Endothelial cell of umbilical vein (primary cell): ENCODE measurements at regions not wholly inside any gene's neighbourhood (a gene's known extent, or its start where the extent isn't known, plus 50 kb on each side); places are given as distances from the start of the nearest gene placed in this dataset.
A peak's percentile ranks its signal among the peaks of the same experiment; 100 is the strongest.

Experiments
- BruUV-seq: library from RNA; stranded (reverse); fragments of 400-500 nt; replicated peaks from 2 replicates; lab custom pipeline; 2021; lab: Mats Ljungman, UMichigan
- CTCF ChIA-PET: fragments of 300-600, 350-600 bp; sonication (Branson Sonifier 250); formaldehyde crosslinking; loops from one replicate; lab custom pipeline; 2021; ENCODE audit warnings: antibody characterized with exemption, inconsistent platforms; lab: Charles Lee
- POLR2A ChIA-PET: fragments of 300-600, 350-600 bp; sonication (Branson Sonifier 250); formaldehyde crosslinking; loops from one replicate; lab custom pipeline; 2021; ENCODE audit warnings: antibody characterized with exemption, inconsistent platforms; lab: Charles Lee
- DNase-seq: peaks from one replicate; pipeline ENCODE4 v3.0.0-alpha.2; 2011; ENCODE audit warnings: low read depth, low spot score
- FAIRE-seq: peaks from 2 replicates; lab custom pipeline; 2011; peaks lifted over from hg19 to GRCh38; lab: Jason Lieb, UNC
- H2AFZ ChIP-seq: 2 replicates; pipeline ENCODE4 v1.6.0; 2012; ENCODE audit warnings: low read depth, low read length, control low read depth, inconsistent platforms
- H3K27ac ChIP-seq: 2 replicates; pipeline ENCODE4 v1.5.1; 2011; ENCODE audit warnings: low read depth, mild to moderate bottlenecking, control low read depth, low read length, moderate library complexity; ENCODE audit not compliant: insufficient read depth
- H3K27me3 ChIP-seq, 2 experiments: 2 replicates each; pipeline versions ENCODE4 v1.6.0 to v1.6.1; 2011; ENCODE audit warnings: low read length in 2 of 2, mixed read lengths in 1 of 2; ENCODE audit not compliant: control insufficient read depth in 2 of 2, insufficient read depth in 2 of 2
- H3K36me3 ChIP-seq, 2 experiments: 2 replicates in 1 of 2; 3 replicates in 1 of 2; pipeline ENCODE4 v1.5.1; 2011; ENCODE audit warnings: low read length in 2 of 2, mild to moderate bottlenecking in 1 of 2, moderate library complexity in 1 of 2; ENCODE audit not compliant: control insufficient read depth in 2 of 2, insufficient read depth in 2 of 2; ENCODE audit errors: extremely low read depth in 1 of 2
- H3K4me1 ChIP-seq: 3 replicates; pipeline ENCODE4 v1.5.1; 2011; ENCODE audit warnings: mild to moderate bottlenecking, low read length; ENCODE audit not compliant: control insufficient read depth, insufficient read depth; ENCODE audit errors: extremely low read depth
- H3K4me2 ChIP-seq: 2 replicates; pipeline ENCODE4 v1.6.1; 2011; ENCODE audit warnings: low read length, control low read depth, mixed read lengths; ENCODE audit not compliant: insufficient read depth
- H3K4me3 ChIP-seq, 3 experiments: fragments of 200-600 bp in 1 of 3; sonication (generic), shearing (Covaris generic) in 1 of 3; replicated peaks in 1 of 3; 2 replicates each; pipeline ENCODE4 v1.5.1; 2011 to 2016; ENCODE audit warnings: control low read depth in 3 of 3, low read length in 3 of 3, mild to moderate bottlenecking in 2 of 3, inconsistent platforms in 1 of 3, low read depth in 1 of 3, moderate library complexity in 1 of 3; ENCODE audit not compliant: insufficient read depth in 1 of 3
- H3K79me2 ChIP-seq: 2 replicates; pipeline ENCODE4 v1.6.0; 2012; ENCODE audit warnings: low read length, inconsistent platforms; ENCODE audit not compliant: control insufficient read depth, insufficient read depth
- H3K9ac ChIP-seq: replicated peaks from 2 replicates; pipeline ENCODE3; 2011; ENCODE audit warnings: low read length, control low read depth; ENCODE audit not compliant: insufficient read depth; ENCODE audit errors: extremely low read depth
- H3K9me1 ChIP-seq: replicated peaks from 3 replicates; pipeline ENCODE4 v1.6.0; 2011; ENCODE audit warnings: mild to moderate bottlenecking, low read length; ENCODE audit not compliant: control insufficient read depth, insufficient read depth; ENCODE audit errors: extremely low read depth
- H3K9me3 ChIP-seq: replicated peaks from 2 replicates; pipeline ENCODE4 v1.5.1; 2012; ENCODE audit warnings: low read length, inconsistent platforms; ENCODE audit not compliant: control insufficient read depth, insufficient read depth
- H4K20me1 ChIP-seq: replicated peaks from 2 replicates; pipeline ENCODE3; 2011; ENCODE audit warnings: mild to moderate bottlenecking, low read length; ENCODE audit not compliant: control insufficient read depth, insufficient read depth; ENCODE audit errors: extremely low read depth
- EZH2 ChIP-seq: IDR thresholded peaks from 2 replicates; pipeline ENCODE4 v1.6.1; 2012; ENCODE audit warnings: borderline replicate concordance, low read depth, mild to moderate bottlenecking, moderate library complexity, low read length, inconsistent platforms; ENCODE audit not compliant: severe bottlenecking
- FOS ChIP-seq: IDR thresholded peaks from 2 replicates; pipeline ENCODE4 v1.6.1; 2011; ENCODE audit warnings: mild to moderate bottlenecking, low read length, moderate library complexity, borderline replicate concordance; ENCODE audit not compliant: insufficient read depth
- GATA2 ChIP-seq: IDR thresholded peaks from 2 replicates; pipeline ENCODE4 v1.7.0; 2011; ENCODE audit warnings: low read depth, mild to moderate bottlenecking, moderate library complexity, mixed read lengths, low read length; ENCODE audit not compliant: insufficient read length, insufficient read depth
- JUN ChIP-seq: IDR thresholded peaks from 2 replicates; pipeline ENCODE4 v1.6.1; 2011; ENCODE audit warnings: borderline replicate concordance, low read depth; ENCODE audit not compliant: insufficient read length, insufficient read depth
- POLR2AphosphoS5 ChIP-seq: IDR thresholded peaks from 2 replicates; pipeline ENCODE4 v1.6.1; 2012; ENCODE audit warnings: low read depth, mild to moderate bottlenecking, control low read depth, low read length, moderate library complexity; ENCODE audit not compliant: insufficient read depth
- dilution Hi-C: fragments of 300-500 bp; cut with MboI; formaldehyde crosslinking; loops from one replicate; pipeline ENCODE4 v1.15.0; 2019; ENCODE audit warnings: low sequenced_read_pairs; ENCODE audit not compliant: extremely low pct_ligation_motif_present
- intact Hi-C: fragments of 100-400 bp; cut with micrococcal nuclease; formaldehyde crosslinking; loops from one replicate; pipeline ENCODE4 v1.10.0; 2022
- TF ChIP-seq, protein P1 (sequence below), 2 donors: IDR thresholded peaks; 1 replicate in 1 of 2; 2 replicates in 1 of 2; pipeline ENCODE4 v1.5.1; 2011; ENCODE audit warnings: low read length in 2 of 2, mild to moderate bottlenecking in 2 of 2, moderate library complexity in 2 of 2, control low read depth in 1 of 2, inconsistent platforms in 1 of 2, low read depth in 1 of 2; ENCODE audit not compliant: insufficient read depth in 1 of 2; ENCODE audit errors: extremely low read depth in 1 of 2

DNA sequence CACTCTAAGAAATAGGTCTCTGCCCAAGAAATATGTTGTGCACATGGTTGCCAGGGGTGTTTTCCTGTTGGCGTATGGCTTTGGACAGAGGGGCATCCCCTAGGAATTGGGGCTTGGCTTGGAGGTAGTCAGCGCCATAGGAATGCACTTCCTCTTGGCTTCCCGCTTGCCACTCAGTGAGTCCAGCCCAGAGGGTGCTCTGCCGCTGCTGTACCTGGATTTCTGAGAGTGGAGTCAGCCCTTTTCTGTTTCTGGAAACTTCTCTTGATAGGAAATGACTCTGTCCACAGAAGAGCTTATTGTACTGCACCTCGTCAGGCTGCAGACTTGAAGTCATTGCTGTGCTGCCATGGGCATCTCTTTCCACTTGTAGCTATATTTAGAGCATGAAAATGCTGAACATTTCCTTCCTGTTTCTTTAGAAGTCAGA, 116.7 kb upstream of the MGAT5 start:
- H3K27me3 ChIP-seq: no peaks in the 10 kb centered on the region
- H3K4me2 ChIP-seq: peak overlapping the region; percentile 93
- DNase-seq (peak; percentile 84), FAIRE-seq (peak; percentile 87)
- peaks cover 43% of the 10 kb centered on the region for H3K79me2 ChIP-seq
- peak; percentile 5 for TF ChIP-seq GATA2
- TF ChIP-seq POLR2AphosphoS5: peak; percentile 16
- peak; percentile 24 for TF ChIP-seq JUN
- TF ChIP-seq EZH2: no peak
- TF ChIP-seq FOS: peak; percentile 46
- TF ChIP-seq, protein P1, sequence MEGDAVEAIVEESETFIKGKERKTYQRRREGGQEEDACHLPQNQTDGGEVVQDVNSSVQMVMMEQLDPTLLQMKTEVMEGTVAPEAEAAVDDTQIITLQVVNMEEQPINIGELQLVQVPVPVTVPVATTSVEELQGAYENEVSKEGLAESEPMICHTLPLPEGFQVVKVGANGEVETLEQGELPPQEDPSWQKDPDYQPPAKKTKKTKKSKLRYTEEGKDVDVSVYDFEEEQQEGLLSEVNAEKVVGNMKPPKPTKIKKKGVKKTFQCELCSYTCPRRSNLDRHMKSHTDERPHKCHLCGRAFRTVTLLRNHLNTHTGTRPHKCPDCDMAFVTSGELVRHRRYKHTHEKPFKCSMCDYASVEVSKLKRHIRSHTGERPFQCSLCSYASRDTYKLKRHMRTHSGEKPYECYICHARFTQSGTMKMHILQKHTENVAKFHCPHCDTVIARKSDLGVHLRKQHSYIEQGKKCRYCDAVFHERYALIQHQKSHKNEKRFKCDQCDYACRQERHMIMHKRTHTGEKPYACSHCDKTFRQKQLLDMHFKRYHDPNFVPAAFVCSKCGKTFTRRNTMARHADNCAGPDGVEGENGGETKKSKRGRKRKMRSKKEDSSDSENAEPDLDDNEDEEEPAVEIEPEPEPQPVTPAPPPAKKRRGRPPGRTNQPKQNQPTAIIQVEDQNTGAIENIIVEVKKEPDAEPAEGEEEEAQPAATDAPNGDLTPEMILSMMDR (IDR thresholded peaks at IDR 0.05; ENCODE audit: extremely low read depth in 1 of 2, insufficient read depth in 1 of 2, low read depth in 1 of 2, low read length in 2 of 2): no peak
- H2AFZ ChIP-seq: peak overlapping the region; percentile 28
- no TSS peak for BruUV-seq
- ChIA-PET CTCF (interaction anchor here (0.7 to 1.9 kb wide), 12 partner anchors 9 to 314 kb away, joined by 3 to 13 read pairs (median 4); no protein-coding TSS in a partner anchor), POLR2A (interaction anchor here (0.7 to 1.4 kb wide), 3 partner anchors 8 to 17 kb away, joined by 4 to 6 read pairs (median 5); no protein-coding TSS in a partner anchor)
- intact Hi-C loops: loop anchor here (1.0 to 5.0 kb wide), 4 partner anchors 9 to 170 kb away; no protein-coding TSS in a partner anchor
- dilution Hi-C loops: no loop called here
- peaks cover 0 to 3% of the 10 kb centered on the region in 2 experiments for H3K36me3 ChIP-seq
- H3K27ac ChIP-seq: peak overlapping the region; percentile 85
- no peaks in the 10 kb centered on the region for H3K9me3 ChIP-seq
- no peaks in the 10 kb centered on the region for H3K9me1 ChIP-seq
- H3K9ac ChIP-seq: peak overlapping the region; percentile 79
- peaks cover 26% of the 10 kb centered on the region for H3K4me1 ChIP-seq
- no peaks in the 10 kb centered on the region for H4K20me1 ChIP-seq
- peak overlapping the region in 1 of 3 experiments; percentile 34 for H3K4me3 ChIP-seq
